ENCODE measurements at regions not wholly inside any gene's neighbourhood (a gene's known extent, or its start where the extent isn't known, plus 50 kb on each side); places are given as distances from the start of the nearest gene placed in this dataset.
A peak's percentile ranks its signal among the peaks of the same experiment; 100 is the strongest.

- DNase-seq (ENCODE audit: low read depth in 3 of 3, low spot score in 1 of 3) = no peak
Measured at GRCh38 chr12:124397807-124398577, 103.1 kb downstream of the RFLNA start.

GRCh38 chr12:124397399-124397679, 102.4 kb downstream of the RFLNA start:
- DNase-seq (ENCODE audit: low read depth in 3 of 3, low spot score in 1 of 3) = no peak

- DNase-seq (ENCODE audit: low read depth in 3 of 3, low spot score in 1 of 3) = no peak
Measured at GRCh38 chr12:124396544-124397398, 101.9 kb downstream of the RFLNA start.

- DNase-seq (ENCODE audit: low read depth in 3 of 3, low spot score in 1 of 3) = no peak
Measured at GRCh38 chr12:124395986-124396385, 101.1 kb downstream of the RFLNA start.

GRCh38 chr12:124395284-124395752, 100.4 kb downstream of the RFLNA start:
- DNase-seq (ENCODE audit: low read depth in 3 of 3, low spot score in 1 of 3) = no peak

GRCh38 chr12:124394462-124395128, 99.7 kb downstream of the RFLNA start:
- DNase-seq (ENCODE audit: low read depth in 3 of 3, low spot score in 1 of 3) = no peak

GRCh38 chr12:124393831-124394230, 98.9 kb downstream of the RFLNA start:
- no peak for DNase-seq (ENCODE audit: low read depth in 3 of 3, low spot score in 1 of 3)

- DNase-seq (ENCODE audit: low read depth in 3 of 3, low spot score in 1 of 3) = no peak
Measured at GRCh38 chr12:124393414-124393790, 98.5 kb downstream of the RFLNA start.

GRCh38 chr12:124392667-124393413, 97.9 kb downstream of the RFLNA start:
- no peak for DNase-seq (ENCODE audit: low read depth in 3 of 3, low spot score in 1 of 3)

GRCh38 chr12:124392271-124392666, 97.4 kb downstream of the RFLNA start:
- no peak for DNase-seq (ENCODE audit: low read depth in 3 of 3, low spot score in 1 of 3)

GRCh38 chr12:124391340-124392261, 96.7 kb downstream of the RFLNA start:
- DNase-seq (ENCODE audit: low read depth in 3 of 3, low spot score in 1 of 3) = peak in 2 of 3 donors; percentile 21 to 43

GRCh38 chr12:124390442-124391097, 95.7 kb downstream of the RFLNA start:
- DNase-seq (ENCODE audit: low read depth in 3 of 3, low spot score in 1 of 3) = no peak

GRCh38 chr12:124389725-124390441, 95.0 kb downstream of the RFLNA start:
- no peak for DNase-seq (ENCODE audit: low read depth in 3 of 3, low spot score in 1 of 3)

GRCh38 chr12:124389138-124389724, 94.3 kb downstream of the RFLNA start:
- peak in 2 of 3 donors; percentile 33 to 46 for DNase-seq (ENCODE audit: low read depth in 3 of 3, low spot score in 1 of 3)

- peak in 1 of 3 donors; percentile 7 for DNase-seq (ENCODE audit: low read depth in 3 of 3, low spot score in 1 of 3)
Measured at GRCh38 chr12:124388679-124389137, 93.8 kb downstream of the RFLNA start.

GRCh38 chr12:124388038-124388671, 93.3 kb downstream of the RFLNA start:
- DNase-seq (ENCODE audit: low read depth in 3 of 3, low spot score in 1 of 3) = no peak

- no peak for DNase-seq (ENCODE audit: low read depth in 3 of 3, low spot score in 1 of 3)
Measured at GRCh38 chr12:124387528-124387911, 92.6 kb downstream of the RFLNA start.

All from stimulated activated CD4-positive, alpha-beta T cell treated with anti-CD3 and anti-CD28 coated beads, TNF-alpha, amount 100 ng/mL, for 1 hour (primary cell).